Hepatocyte (in vitro differentiated cells): ENCODE measurements at regions not wholly inside any gene's neighbourhood (a gene's known extent, or its start where the extent isn't known, plus 50 kb on each side); places are given as distances from the start of the nearest gene placed in this dataset.
A peak's percentile ranks its signal among the peaks of the same experiment; 100 is the strongest.

Experiments
- DNase-seq: peaks from one replicate; pipeline ENCODE4 v3.0.0-alpha.2; 2016; ENCODE audit warnings: low spot score
- H2AFZ ChIP-seq: fragments of 200-600 bp; sonication (generic); 2 replicates; pipeline ENCODE4 v1.6.0; 2016; ENCODE audit warnings: antibody characterized with exemption, mild to moderate bottlenecking
- H3K27ac ChIP-seq: fragments of 200-600 bp; sonication (generic); 2 replicates; pipeline ENCODE4 v1.5.1; 2016; ENCODE audit warnings: mild to moderate bottlenecking
- H3K27me3 ChIP-seq: fragments of 200-600 bp; sonication (generic); 2 replicates; pipeline ENCODE4 v1.6.1; 2016
- H3K36me3 ChIP-seq: fragments of 200-600 bp; sonication (generic); replicated peaks from 2 replicates; pipeline ENCODE4 v1.5.1; 2016; ENCODE audit warnings: low read depth; ENCODE audit not compliant: insufficient read depth
- H3K4me1 ChIP-seq: fragments of 200-600 bp; sonication (generic); 2 replicates; pipeline ENCODE4 v1.5.1; 2016; ENCODE audit warnings: mild to moderate bottlenecking, moderate library complexity; ENCODE audit not compliant: insufficient read depth
- H3K4me2 ChIP-seq: fragments of 200-600 bp; sonication (generic); 2 replicates; pipeline ENCODE4 v1.6.0; 2016
- H3K4me3 ChIP-seq: fragments of 200-600 bp; sonication (generic); 2 replicates; pipeline ENCODE4 v1.5.1; 2016; ENCODE audit warnings: mild to moderate bottlenecking
- H3K79me2 ChIP-seq: fragments of 200-600 bp; sonication (generic); 2 replicates; pipeline ENCODE4 v1.6.0; 2017; ENCODE audit warnings: mild to moderate bottlenecking
- H3K9me2 ChIP-seq: fragments of 200-600 bp; sonication (generic); replicated peaks from 2 replicates; pipeline ENCODE4 v1.6.0; 2017; ENCODE audit warnings: mild to moderate bottlenecking; ENCODE audit not compliant: insufficient read depth
- H3K9me3 ChIP-seq: fragments of 200-600 bp; sonication (generic); 2 replicates; pipeline ENCODE4 v1.5.1; 2016; ENCODE audit warnings: low read depth, mild to moderate bottlenecking
- H4K20me1 ChIP-seq: fragments of 200-600 bp; sonication (generic); 2 replicates; pipeline ENCODE4 v1.6.0; 2016; ENCODE audit warnings: mild to moderate bottlenecking; ENCODE audit not compliant: insufficient read depth, poor library complexity, severe bottlenecking
- EZH2 ChIP-seq: fragments of 200-600 bp; sonication (generic); IDR thresholded peaks from 2 replicates; pipeline ENCODE4 v1.6.1; 2016; ENCODE audit warnings: antibody characterized with exemption, mild to moderate bottlenecking, borderline replicate concordance
- EZH2phosphoT487 ChIP-seq: fragments of 200-600 bp; sonication (generic); IDR thresholded peaks from one replicate; pipeline ENCODE4 v1.6.1; 2018; ENCODE audit warnings: antibody characterized with exemption, mild to moderate bottlenecking, low read depth, moderate library complexity; ENCODE audit not compliant: unreplicated experiment, severe bottlenecking
- WGBS: methylation state at CpG from one replicate; pipeline ENCODE4 v1.1.6; 2016; ENCODE audit warnings: low lambda C conversion rate; ENCODE audit errors: missing lambda C conversion rate; 5-methylcytosine and 5-hydroxymethylcytosine counted together
- TF ChIP-seq, protein P1 (sequence below): fragments of 200-600 bp; sonication (generic); IDR thresholded peaks from 2 replicates; pipeline ENCODE4 v1.5.1; 2016; ENCODE audit warnings: antibody characterized with exemption, mild to moderate bottlenecking; ENCODE audit not compliant: poor library complexity

GRCh38 chr1:232355162-232356006 is 274.5 kb downstream of the SIPA1L2 start:
- Histone ChIP-seq H3K4me3 (no peak overlapping the region), H3K36me3 (no peaks in the 10 kb centered on the region), H3K4me2 (no peak overlapping the region), H2AFZ (no peak overlapping the region), H3K9me2 (no peaks in the 10 kb centered on the region), H3K9me3 (no peaks in the 10 kb centered on the region), H3K4me1 (no peaks in the 10 kb centered on the region), H3K27me3 (no peaks in the 10 kb centered on the region), H3K27ac (peak overlapping the region; percentile 3), H3K79me2 (no peaks in the 10 kb centered on the region), H4K20me1 (no peaks in the 10 kb centered on the region)
- DNase-seq = no peak
- 69% methylated on average over 7 of the region's 7 CpGs for WGBS
- TF ChIP-seq, protein P1, sequence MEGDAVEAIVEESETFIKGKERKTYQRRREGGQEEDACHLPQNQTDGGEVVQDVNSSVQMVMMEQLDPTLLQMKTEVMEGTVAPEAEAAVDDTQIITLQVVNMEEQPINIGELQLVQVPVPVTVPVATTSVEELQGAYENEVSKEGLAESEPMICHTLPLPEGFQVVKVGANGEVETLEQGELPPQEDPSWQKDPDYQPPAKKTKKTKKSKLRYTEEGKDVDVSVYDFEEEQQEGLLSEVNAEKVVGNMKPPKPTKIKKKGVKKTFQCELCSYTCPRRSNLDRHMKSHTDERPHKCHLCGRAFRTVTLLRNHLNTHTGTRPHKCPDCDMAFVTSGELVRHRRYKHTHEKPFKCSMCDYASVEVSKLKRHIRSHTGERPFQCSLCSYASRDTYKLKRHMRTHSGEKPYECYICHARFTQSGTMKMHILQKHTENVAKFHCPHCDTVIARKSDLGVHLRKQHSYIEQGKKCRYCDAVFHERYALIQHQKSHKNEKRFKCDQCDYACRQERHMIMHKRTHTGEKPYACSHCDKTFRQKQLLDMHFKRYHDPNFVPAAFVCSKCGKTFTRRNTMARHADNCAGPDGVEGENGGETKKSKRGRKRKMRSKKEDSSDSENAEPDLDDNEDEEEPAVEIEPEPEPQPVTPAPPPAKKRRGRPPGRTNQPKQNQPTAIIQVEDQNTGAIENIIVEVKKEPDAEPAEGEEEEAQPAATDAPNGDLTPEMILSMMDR = no peak
- no peak for TF ChIP-seq EZH2phosphoT487

- Histone ChIP-seq H3K4me3 (no peak overlapping the region), H3K36me3 (no peaks in the 10 kb centered on the region), H3K4me2 (no peak overlapping the region), H2AFZ (no peak overlapping the region), H3K9me2 (no peaks in the 10 kb centered on the region), H3K4me1 (no peaks in the 10 kb centered on the region), H4K20me1 (no peaks in the 10 kb centered on the region), H3K79me2 (no peaks in the 10 kb centered on the region), H3K27ac (no peak overlapping the region), H3K27me3 (no peaks in the 10 kb centered on the region), H3K9me3 (no peaks in the 10 kb centered on the region)
- WGBS = 73% methylated on average over 4 of the region's 4 CpGs
- TF ChIP-seq EZH2 (no peak), EZH2phosphoT487 (no peak)
- TF ChIP-seq, protein P1 = no peak
- no peak for DNase-seq
Measured at GRCh38 chr1:232353001-232353400, 276.9 kb downstream of the SIPA1L2 start.

DNA sequence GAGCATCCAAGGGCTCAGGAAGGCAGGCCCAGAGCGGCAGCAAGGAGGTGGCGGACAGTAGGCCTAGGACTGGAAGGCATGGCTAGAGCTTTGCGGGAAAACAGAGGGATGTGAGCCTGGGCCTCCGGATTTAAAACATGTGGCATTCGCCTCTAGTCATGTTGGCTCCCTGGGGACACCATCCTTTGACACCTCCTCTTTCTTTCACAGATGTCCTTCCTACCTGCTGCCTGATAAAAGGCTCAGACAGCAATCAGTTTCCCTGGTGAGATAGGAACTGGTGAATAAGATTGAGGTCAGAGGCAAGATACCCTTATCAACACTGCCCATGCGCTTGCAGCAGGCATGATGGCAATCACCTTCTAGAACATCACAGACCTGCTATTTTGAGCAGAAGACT is 277.6 kb downstream of the SIPA1L2 start:
- Histone ChIP-seq H3K4me2 (no peak overlapping the region), H3K4me1 (no peaks in the 10 kb centered on the region), H4K20me1 (no peaks in the 10 kb centered on the region), H3K27me3 (no peaks in the 10 kb centered on the region), H3K9me3 (no peaks in the 10 kb centered on the region), H3K27ac (no peak overlapping the region), H3K79me2 (no peaks in the 10 kb centered on the region), H2AFZ (no peak overlapping the region), H3K4me3 (no peak overlapping the region), H3K36me3 (no peaks in the 10 kb centered on the region), H3K9me2 (no peaks in the 10 kb centered on the region)
- DNase-seq = no peak
- TF ChIP-seq EZH2phosphoT487 (no peak), EZH2 (no peak)
- TF ChIP-seq, protein P1 = no peak
- WGBS = 84% methylated on average over 6 of the region's 6 CpGs
